ENCODE measurements at regions not wholly inside any gene's neighbourhood (a gene's known extent, or its start where the extent isn't known, plus 50 kb on each side); places are given as distances from the start of the nearest gene placed in this dataset.

DNA sequence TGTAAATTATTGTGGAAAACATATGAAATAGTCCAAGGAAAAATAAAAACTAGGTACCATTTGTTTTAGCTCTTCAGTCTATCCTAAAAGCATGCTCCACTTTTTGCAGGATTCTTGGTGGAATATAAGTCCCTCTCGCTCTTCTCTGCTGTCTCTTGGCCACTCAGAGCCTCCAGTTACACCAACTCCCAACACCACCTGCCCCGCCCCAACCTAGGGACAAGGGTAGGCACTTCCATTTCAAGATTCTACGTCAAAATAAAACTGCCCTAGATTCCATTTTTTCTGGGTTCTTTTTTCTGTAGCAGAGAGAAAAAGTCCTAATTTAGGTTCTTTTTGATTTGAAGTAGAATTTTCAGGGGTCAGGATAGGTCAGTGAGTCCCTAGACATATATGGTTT lies 1036.2 kb upstream of the POU3F3 start:
- TF ChIP-seq CTCF (IDR thresholded peaks at IDR 0.05; ENCODE audit: poor library complexity) (no peak), EZH2 (IDR thresholded peaks at IDR 0.05; ENCODE audit: borderline replicate concordance) (no peak), EZH2phosphoT487 (IDR thresholded peaks at IDR 0.05; ENCODE audit: low read depth, severe bottlenecking, unreplicated experiment) (no peak)
